Mucosa of rectum (tissue), 2 donors: ENCODE measurements at regions not wholly inside any gene's neighbourhood (a gene's known extent, or its start where the extent isn't known, plus 50 kb on each side); places are given as distances from the start of the nearest gene placed in this dataset.
A peak's percentile ranks its signal among the peaks of the same experiment; 100 is the strongest.
"Not testable (repeated sequence)": the region's sequence is repeated elsewhere in the genome, so short reads cannot be mapped to it uniquely, and the experiment has no call there.

Experiments
- H3K27ac ChIP-seq, 2 donors: one replicate each; pipeline ENCODE4 v1.7.0; 2013; ENCODE audit warnings: inconsistent platforms in 2 of 2, low read depth in 2 of 2, low read length in 2 of 2
- H3K27me3 ChIP-seq, 2 donors: one replicate each; pipeline ENCODE4 v1.7.0; 2013; ENCODE audit warnings: low read length in 2 of 2; ENCODE audit not compliant: control insufficient read depth in 2 of 2, insufficient read depth in 2 of 2
- H3K36me3 ChIP-seq, 2 donors: one replicate each; pipeline ENCODE4 v1.7.0; 2013; ENCODE audit warnings: low read length in 2 of 2; ENCODE audit not compliant: control insufficient read depth in 2 of 2, insufficient read depth in 2 of 2
- H3K4me1 ChIP-seq, 2 donors: one replicate each; pipeline ENCODE4 v1.7.0; 2013; ENCODE audit warnings: low read length in 2 of 2, mild to moderate bottlenecking in 1 of 2; ENCODE audit not compliant: control insufficient read depth in 2 of 2, insufficient read depth in 2 of 2
- H3K4me3 ChIP-seq, 2 donors: one replicate each; pipeline ENCODE4 v1.7.0; 2013; ENCODE audit warnings: low read length in 2 of 2
- H3K9ac ChIP-seq, 2 donors: one replicate each; pipeline ENCODE4 v1.7.0; 2013; ENCODE audit warnings: low read length in 2 of 2, low read depth in 1 of 2, mild to moderate bottlenecking in 1 of 2
- H3K9me3 ChIP-seq, 2 donors: one replicate each; pipeline ENCODE4 v1.7.0; 2013; ENCODE audit warnings: low read length in 2 of 2; ENCODE audit not compliant: control insufficient read depth in 2 of 2
- donor health status: healthy.
- donor health status: Normal muscosa, but diverticular disease.

DNA sequence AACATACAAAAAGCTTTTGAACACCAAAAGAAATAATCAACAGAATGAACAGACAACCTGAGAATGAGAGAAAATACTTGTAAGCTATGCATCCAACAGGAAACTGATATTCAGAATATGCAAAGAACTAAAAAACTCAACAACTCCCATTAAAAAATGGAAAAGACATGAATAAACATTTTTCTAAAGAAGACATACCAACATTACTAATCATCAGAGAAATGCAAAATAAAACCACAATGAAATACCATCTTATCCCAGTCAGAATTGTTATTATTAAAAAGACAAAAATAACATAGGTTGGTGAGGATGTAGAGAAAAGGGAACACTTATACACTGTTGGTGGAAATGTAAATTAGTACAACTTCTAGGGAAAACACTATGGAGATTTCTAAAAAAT, 1161.9 kb downstream of the PCDH19 start:
- Histone ChIP-seq H3K27me3 (no peaks in the 10 kb centered on the region), H3K4me3 (no peak overlapping the region), H3K9ac (no peak overlapping the region), H3K4me1 (no peaks in the 10 kb centered on the region), H3K27ac (no peak overlapping the region), H3K9me3 (no peaks in the 10 kb centered on the region), H3K36me3 (no peaks in the 10 kb centered on the region)

DNA sequence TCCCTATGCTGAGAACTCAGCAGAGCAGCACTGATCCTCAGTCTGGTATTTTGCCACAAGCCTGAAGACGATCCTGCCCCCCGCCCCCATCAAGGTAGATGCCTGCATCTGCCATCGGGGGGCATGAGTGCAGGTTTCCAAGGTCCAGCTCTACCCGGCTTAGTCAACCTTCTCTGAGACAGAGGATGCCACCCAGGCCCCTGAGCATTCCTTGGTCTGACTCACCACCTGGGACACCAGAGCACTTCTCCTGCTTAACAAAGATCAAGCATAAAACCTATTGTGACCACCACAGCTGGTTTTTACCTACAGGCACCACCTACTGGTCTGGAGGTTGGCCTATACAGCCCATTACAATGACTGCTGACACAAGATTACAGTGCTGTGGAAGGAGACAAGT, 1168.1 kb downstream of the PCDH19 start:
- Histone ChIP-seq H3K9ac (no peak overlapping the region), H3K36me3 (no peaks in the 10 kb centered on the region), H3K4me3 (no peak overlapping the region), H3K27me3 (no peaks in the 10 kb centered on the region), H3K4me1 (no peaks in the 10 kb centered on the region), H3K9me3 (no peaks in the 10 kb centered on the region), H3K27ac (no peak overlapping the region)

GRCh38 chrX:99234384-99234783, 1175.7 kb downstream of the PCDH19 start:
- not testable (repeated sequence) for H3K27ac ChIP-seq, H3K9ac ChIP-seq, H3K27me3 ChIP-seq, H3K9me3 ChIP-seq, H3K4me1 ChIP-seq, H3K4me3 ChIP-seq, H3K36me3 ChIP-seq

GRCh38 chrX:99192421-99192820, 1217.7 kb downstream of the PCDH19 start:
- H3K4me3 ChIP-seq, result no peak overlapping the region
- H3K4me1 ChIP-seq, result no peaks in the 10 kb centered on the region
- H3K9ac ChIP-seq, result no peak overlapping the region
- no peaks in the 10 kb centered on the region for H3K9me3 ChIP-seq
- H3K27me3 ChIP-seq, result peaks cover 0 to 1% of the 10 kb centered on the region in 2 donors
- no peaks in the 10 kb centered on the region for H3K36me3 ChIP-seq
- no peak overlapping the region for H3K27ac ChIP-seq

- Histone ChIP-seq H3K27ac (no peak overlapping the region), H3K36me3 (no peaks in the 10 kb centered on the region), H3K9ac (no peak overlapping the region), H3K4me1 (no peaks in the 10 kb centered on the region), H3K9me3 (no peaks in the 10 kb centered on the region), H3K4me3 (no peak overlapping the region), H3K27me3 (peaks cover 0 to 3% of the 10 kb centered on the region in 2 donors)
Measured at GRCh38 chrX:99184153-99184552, 1225.9 kb downstream of the PCDH19 start.

DNA sequence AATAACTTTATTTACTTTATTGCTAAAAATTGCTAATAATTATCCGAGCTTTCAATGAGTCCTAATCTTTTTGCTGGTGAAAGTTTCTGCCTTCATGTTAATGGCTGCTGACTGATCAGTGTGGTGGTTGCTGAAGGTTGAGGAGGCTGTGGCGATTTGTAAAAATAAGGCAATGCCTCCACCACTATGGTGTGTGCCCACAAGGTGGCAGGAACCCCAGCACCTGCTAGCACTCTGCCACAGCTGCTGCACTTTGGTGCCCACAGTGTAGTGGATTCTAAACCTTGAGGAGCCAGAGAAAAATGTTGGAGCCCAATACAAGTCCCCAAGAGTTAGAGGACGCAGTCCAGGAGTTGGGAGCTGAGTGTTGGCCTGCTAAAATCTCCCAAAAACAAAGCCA, 1237.1 kb downstream of the PCDH19 start:
- Histone ChIP-seq H3K9ac (no peak overlapping the region), H3K27me3 (no peaks in the 10 kb centered on the region), H3K36me3 (no peaks in the 10 kb centered on the region)

DNA sequence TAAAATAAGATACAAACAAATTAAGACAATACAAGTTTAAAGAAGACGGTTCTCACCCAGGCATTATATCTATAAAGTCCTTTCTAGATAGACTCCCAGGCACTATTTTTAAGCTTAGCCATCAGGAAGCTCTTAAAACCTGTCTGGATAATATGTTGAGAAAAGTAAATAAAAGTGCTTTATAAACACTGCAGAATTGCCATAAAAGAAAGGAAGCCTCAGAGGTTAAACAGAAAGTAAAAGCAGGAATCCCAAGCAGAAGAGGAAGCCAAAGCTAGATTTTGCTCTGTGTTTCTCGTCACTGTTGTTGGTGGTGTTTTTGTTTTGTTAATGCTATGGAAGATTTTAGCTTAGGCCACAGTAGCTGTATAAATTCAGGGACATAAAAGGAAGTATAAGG, 1267.3 kb downstream of the PCDH19 start:
- H3K9ac ChIP-seq, result no peak overlapping the region
- no peaks in the 10 kb centered on the region for H3K27me3 ChIP-seq
- peak overlapping the region; percentile 31 to 61 for H3K4me3 ChIP-seq
- peaks cover 0 to 4% of the 10 kb centered on the region in 2 donors for H3K9me3 ChIP-seq
- H3K36me3 ChIP-seq, result no peaks in the 10 kb centered on the region
- H3K27ac ChIP-seq, result peak overlapping the region in 1 of 2 donors; percentile 69
- no peaks in the 10 kb centered on the region for H3K4me1 ChIP-seq

More for the DNA sequence above, 1237.1 kb downstream of the PCDH19 start:
- Histone ChIP-seq H3K9me3 (no peaks in the 10 kb centered on the region), H3K4me3 (no peak overlapping the region), H3K27ac (no peak overlapping the region), H3K4me1 (no peaks in the 10 kb centered on the region)

DNA sequence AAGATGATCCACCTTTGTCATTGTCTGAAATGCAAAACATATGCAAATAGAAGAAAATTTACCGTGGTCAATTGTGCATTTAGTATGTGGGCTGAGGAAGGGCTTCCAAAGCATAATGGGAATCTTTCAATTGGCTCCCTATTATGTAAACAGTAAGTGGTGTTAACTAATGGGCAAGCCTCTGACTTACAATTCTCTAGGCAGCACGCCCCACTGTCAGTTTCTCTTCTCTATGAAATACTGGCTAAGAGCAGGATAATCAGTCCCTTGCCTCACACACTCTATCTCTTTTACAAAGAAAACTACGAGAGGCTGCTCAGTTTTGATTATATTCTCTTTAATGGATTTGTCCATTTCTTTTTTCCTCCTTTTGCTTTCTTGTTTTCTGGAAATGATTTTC, 1272.6 kb downstream of the PCDH19 start:
- no peak overlapping the region for H3K27ac ChIP-seq

DNA sequence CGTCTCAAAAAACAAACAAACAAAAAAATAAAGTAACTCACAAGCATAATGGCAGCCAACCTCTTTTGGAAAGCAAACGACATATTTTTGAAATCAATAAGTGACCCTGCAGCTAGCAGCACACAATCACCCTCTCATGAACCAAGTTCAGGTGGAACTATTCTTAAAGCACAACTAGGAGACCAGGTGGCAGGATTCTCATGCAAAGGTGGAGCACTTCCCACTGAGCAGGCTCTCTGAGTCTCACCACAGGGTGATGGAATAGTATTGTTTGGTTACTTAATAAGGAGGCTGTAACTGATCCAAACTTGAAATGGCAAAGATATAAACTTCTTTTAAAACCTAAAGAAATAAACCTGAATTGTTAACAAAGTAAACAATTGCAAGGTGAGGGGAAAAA, 1293.1 kb downstream of the PCDH19 start:
- Histone ChIP-seq H3K36me3 (no peaks in the 10 kb centered on the region), H3K4me3 (no peak overlapping the region), H3K27ac (no peak overlapping the region), H3K4me1 (no peaks in the 10 kb centered on the region), H3K27me3 (no peaks in the 10 kb centered on the region), H3K9me3 (no peaks in the 10 kb centered on the region), H3K9ac (no peak overlapping the region)

More for the DNA sequence above, 1272.6 kb downstream of the PCDH19 start:
- H3K36me3 ChIP-seq, result no peaks in the 10 kb centered on the region
- no peak overlapping the region for H3K4me3 ChIP-seq
- no peaks in the 10 kb centered on the region for H3K4me1 ChIP-seq
- no peak overlapping the region for H3K9ac ChIP-seq
- H3K27me3 ChIP-seq, result no peaks in the 10 kb centered on the region
- H3K9me3 ChIP-seq, result no peaks in the 10 kb centered on the region

DNA sequence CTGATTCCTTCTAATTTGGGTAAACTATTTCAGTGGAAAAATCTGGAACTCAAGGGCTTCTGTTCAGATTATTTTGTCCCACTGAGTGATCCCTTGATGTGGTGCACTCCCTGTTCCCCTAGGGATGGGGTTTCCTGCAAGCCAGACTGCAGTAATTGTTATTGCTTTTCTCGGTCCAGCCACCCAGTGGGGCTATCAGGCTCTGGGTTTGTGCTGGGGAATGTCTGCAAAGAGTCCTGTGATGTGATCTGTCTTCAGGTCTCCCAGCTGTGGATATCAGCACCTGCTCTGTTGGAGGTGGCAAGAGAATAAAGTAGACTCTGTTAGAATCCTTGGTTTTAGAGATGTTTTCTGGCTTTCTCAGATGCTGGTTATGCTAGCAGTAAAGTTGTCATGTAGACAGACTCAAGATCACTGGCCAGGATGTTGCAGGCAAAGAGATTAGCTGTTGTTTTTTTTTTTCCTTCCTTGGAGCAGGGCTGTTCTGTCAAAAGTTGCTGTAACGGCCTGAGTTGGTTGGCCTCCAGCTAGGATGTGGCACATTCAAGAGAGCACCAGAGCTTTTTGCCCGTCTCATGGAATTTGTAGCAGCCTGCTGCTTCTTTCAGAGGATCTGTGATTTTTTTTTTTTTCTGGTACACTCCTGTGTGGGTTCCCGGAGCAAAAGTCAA, 1314.0 kb downstream of the PCDH19 start:
- Histone ChIP-seq H3K27ac (no peak overlapping the region), H3K9me3 (no peaks in the 10 kb centered on the region), H3K4me1 (no peaks in the 10 kb centered on the region), H3K9ac (no peak overlapping the region), H3K4me3 (no peak overlapping the region), H3K27me3 (no peaks in the 10 kb centered on the region), H3K36me3 (no peaks in the 10 kb centered on the region)

DNA sequence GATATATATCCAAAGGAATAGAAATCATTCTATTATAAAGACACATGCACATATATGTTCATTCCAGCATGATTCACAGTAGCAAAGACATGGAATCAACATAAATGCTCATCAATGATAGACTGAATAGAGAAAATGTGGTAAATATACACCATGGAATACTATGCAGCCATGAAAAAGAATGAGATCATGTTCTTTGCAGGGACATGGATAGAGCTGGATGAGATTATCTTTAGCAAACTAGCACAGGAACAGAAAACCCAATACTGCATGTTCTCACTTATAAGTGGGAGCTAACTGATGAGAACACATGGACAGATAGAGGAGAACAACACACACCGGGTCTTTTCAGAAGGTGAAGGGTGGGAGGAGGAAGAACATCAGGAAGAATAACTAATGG, 1318.6 kb downstream of the PCDH19 start:
- no peaks in the 10 kb centered on the region for H3K36me3 ChIP-seq

More for the DNA sequence above, 1318.6 kb downstream of the PCDH19 start:
- Histone ChIP-seq H3K9me3 (no peaks in the 10 kb centered on the region), H3K9ac (no peak overlapping the region), H3K4me1 (no peaks in the 10 kb centered on the region), H3K27ac (no peak overlapping the region), H3K4me3 (no peak overlapping the region), H3K27me3 (no peaks in the 10 kb centered on the region)
